Keratinocyte (primary cell): ENCODE measurements at regions not wholly inside any gene's neighbourhood (a gene's known extent, or its start where the extent isn't known, plus 50 kb on each side); places are given as distances from the start of the nearest gene placed in this dataset.

ENCODE experiments used
- CTCF ChIP-seq, 3 experiments: IDR thresholded peaks in 1 of 3; conservative IDR thresholded peaks in 1 of 3; optimal IDR thresholded peaks in 1 of 3; 2 replicates in 2 of 3; 3 replicates in 1 of 3; pipeline versions ENCODE3 to v1.5.1; 2011; ENCODE audit warnings: low read length in 3 of 3, mild to moderate bottlenecking in 3 of 3, moderate library complexity in 2 of 3, control low read depth in 1 of 3, inconsistent platforms in 1 of 3; ENCODE audit not compliant: insufficient read depth in 2 of 3; ENCODE audit errors: extremely low read depth in 1 of 3
- EZH2 ChIP-seq: IDR thresholded peaks from one replicate; pipeline ENCODE4 v1.6.1; 2012; ENCODE audit warnings: inconsistent platforms, mild to moderate bottlenecking, low read length, moderate library complexity

- TF ChIP-seq CTCF (optimal IDR thresholded peaks at IDR 0.05 in 1 of 3, IDR thresholded peaks at IDR 0.05 in 1 of 3, conservative IDR thresholded peaks at IDR 0.05 in 1 of 3; ENCODE audit: extremely low read depth in 1 of 3, insufficient read depth in 2 of 3, low read length in 3 of 3) = no peak
- no peak for TF ChIP-seq EZH2
Measured at GRCh38 chr10:78229950-78230675, 196.4 kb downstream of the RPS24 start.
